ENCODE measurements at regions not wholly inside any gene's neighbourhood (a gene's known extent, or its start where the extent isn't known, plus 50 kb on each side); places are given as distances from the start of the nearest gene placed in this dataset.

GRCh38 chr16:55029509-55029908, 98.8 kb downstream of the IRX5 start:
- Histone ChIP-seq H3K27ac (no peak overlapping the region), H3K36me3 (replicated peaks) (no peaks in the 10 kb centered on the region), H3K27me3 (replicated peaks) (no peaks in the 10 kb centered on the region), H3K4me3 (ENCODE audit: low read depth, low read length) (no peak overlapping the region)
- in situ Hi-C loops (cut with HindIII; ENCODE audit: low pct_ligation_motif_present, low sequenced_read_pairs): no loop called here
- no peak for DNase-seq
- no peak for TF ChIP-seq CTCF (IDR thresholded peaks at IDR 0.05; ENCODE audit: low read depth, low read length, missing control alignments)

DNA sequence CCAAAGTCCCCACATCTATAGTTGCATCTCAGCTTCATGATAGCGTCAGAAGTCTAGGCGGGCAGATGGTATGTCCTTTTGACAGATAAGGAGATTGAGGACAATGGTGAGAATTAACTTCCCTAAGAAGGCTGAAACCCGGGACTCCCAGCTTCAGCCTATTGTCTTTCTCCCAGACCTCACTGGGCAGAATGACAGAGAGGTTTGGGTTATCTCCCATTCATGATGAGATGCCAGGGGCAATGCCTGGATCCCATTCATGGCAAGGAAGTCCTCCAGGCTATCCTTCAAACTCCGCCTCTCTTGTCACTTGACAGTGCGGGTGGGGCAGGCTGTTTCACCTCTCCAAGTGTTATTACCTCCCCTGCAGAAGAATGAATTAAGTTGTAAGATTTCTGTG, 100.3 kb downstream of the IRX5 start:
- Histone ChIP-seq H3K36me3 (replicated peaks) (no peaks in the 10 kb centered on the region), H3K27me3 (replicated peaks) (no peaks in the 10 kb centered on the region), H3K27ac (no peak overlapping the region), H3K4me3 (ENCODE audit: low read depth, low read length) (no peak overlapping the region)
- in situ Hi-C loops (cut with HindIII; ENCODE audit: low pct_ligation_motif_present, low sequenced_read_pairs): no loop called here
- no peak for DNase-seq
- no peak for TF ChIP-seq CTCF (IDR thresholded peaks at IDR 0.05; ENCODE audit: low read depth, low read length, missing control alignments)

DNA sequence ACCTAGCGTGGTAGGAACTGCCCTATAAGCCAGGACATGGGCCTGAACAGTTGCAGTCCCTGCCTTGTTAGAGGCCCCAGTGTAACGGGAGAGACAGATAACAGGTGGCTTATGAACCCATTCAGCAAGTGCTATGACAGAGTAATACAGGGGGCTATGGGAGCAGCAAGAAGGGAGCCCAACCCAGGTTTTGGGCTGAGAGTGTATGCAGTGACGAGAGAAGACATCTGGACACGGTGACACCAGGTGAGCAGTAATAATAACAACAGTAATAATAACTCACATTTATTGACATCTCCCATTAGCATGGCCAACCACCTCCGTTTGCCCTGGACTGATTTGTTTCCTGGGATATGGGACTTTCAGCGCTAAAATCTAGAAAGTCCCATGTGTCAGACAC, 100.8 kb downstream of the IRX5 start:
- no peak for DNase-seq
- no peak for TF ChIP-seq CTCF (IDR thresholded peaks at IDR 0.05; ENCODE audit: low read depth, low read length, missing control alignments)
- in situ Hi-C loops (cut with HindIII; ENCODE audit: low pct_ligation_motif_present, low sequenced_read_pairs): no loop called here
- Histone ChIP-seq H3K27ac (no peak overlapping the region), H3K27me3 (replicated peaks) (no peaks in the 10 kb centered on the region), H3K4me3 (ENCODE audit: low read depth, low read length) (no peak overlapping the region), H3K36me3 (replicated peaks) (no peaks in the 10 kb centered on the region)

- Histone ChIP-seq H3K27me3 (replicated peaks) (no peaks in the 10 kb centered on the region), H3K36me3 (replicated peaks) (no peaks in the 10 kb centered on the region), H3K27ac (no peak overlapping the region), H3K4me3 (ENCODE audit: low read depth, low read length) (no peak overlapping the region)
- no peak for TF ChIP-seq CTCF (IDR thresholded peaks at IDR 0.05; ENCODE audit: low read depth, low read length, missing control alignments)
- DNase-seq: no peak
- in situ Hi-C loops (cut with HindIII; ENCODE audit: low pct_ligation_motif_present, low sequenced_read_pairs): no loop called here
Observed at GRCh38 chr16:55033225-55034156, 102.8 kb downstream of the IRX5 start.

- no peaks in the 10 kb centered on the region for H3K36me3 ChIP-seq (replicated peaks)
- in situ Hi-C loops (cut with HindIII; ENCODE audit: low pct_ligation_motif_present, low sequenced_read_pairs): no loop called here
- no peak overlapping the region for H3K27ac ChIP-seq
- H3K4me3 ChIP-seq (ENCODE audit: low read depth, low read length): no peak overlapping the region
- TF ChIP-seq CTCF (IDR thresholded peaks at IDR 0.05; ENCODE audit: low read depth, low read length, missing control alignments): peak; percentile 50
- peak; percentile 11 for DNase-seq
- H3K27me3 ChIP-seq (replicated peaks): no peaks in the 10 kb centered on the region
Observed at GRCh38 chr16:55035029-55035428, 104.4 kb downstream of the IRX5 start.

Data from brain microvascular endothelial cell (primary cell).